ENCODE measurements at regions not wholly inside any gene's neighbourhood (a gene's known extent, or its start where the extent isn't known, plus 50 kb on each side); places are given as distances from the start of the nearest gene placed in this dataset.

DNA sequence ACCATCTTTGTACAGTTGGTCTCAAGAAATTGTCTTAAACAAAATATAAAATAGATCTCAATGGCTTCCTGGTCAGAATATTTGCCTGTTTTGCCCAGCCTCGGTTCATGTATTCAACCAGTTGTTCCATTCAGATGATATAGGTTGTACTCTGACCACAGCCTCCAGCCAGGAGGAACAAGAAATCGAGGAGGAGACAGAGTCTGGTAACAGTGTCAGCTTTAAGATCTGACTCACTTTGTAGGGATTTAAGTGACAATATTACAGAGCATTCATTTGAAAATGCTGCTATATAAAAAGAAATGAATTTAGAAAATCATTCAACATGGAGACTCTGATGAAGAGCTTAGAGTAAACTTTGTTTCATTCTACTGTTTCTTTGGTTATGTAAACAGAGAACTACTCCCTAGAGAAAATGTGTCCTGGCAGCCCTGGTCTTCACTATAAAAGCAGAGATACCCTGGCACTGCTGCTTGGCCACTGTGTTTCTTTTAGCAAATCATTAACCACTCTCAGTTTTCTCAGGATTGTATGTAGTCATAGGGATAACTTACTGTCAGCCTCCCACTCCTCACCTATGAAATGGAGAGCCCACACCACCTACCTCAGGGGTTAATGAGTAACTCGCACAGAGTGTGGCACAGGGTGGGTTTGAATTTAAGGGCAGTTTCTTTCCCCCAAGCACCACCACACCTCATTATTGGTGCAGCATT is 53.5 kb downstream of the PAGE2 start:
- Histone ChIP-seq H3K4ac (ENCODE audit: low read depth, low read length) (no peak overlapping the region), H3K4me2 (ENCODE audit: low read depth, low read length) (no peak overlapping the region), H3K27ac (ENCODE audit: insufficient read depth, low read length) (no peak overlapping the region), H2AK5ac (ENCODE audit: low read depth, low read length) (no peak overlapping the region), H3K56ac (ENCODE audit: extremely low read depth, insufficient read depth, low read length) (no peak overlapping the region), H2BK20ac (ENCODE audit: low read depth, low read length) (no peak overlapping the region), H4K5ac (ENCODE audit: low read depth, low read length) (no peak overlapping the region), H2AFZ (replicated peaks; ENCODE audit: low read length, poor library complexity) (no peak overlapping the region), H3K9me1 (ENCODE audit: insufficient read depth, low read length) (no peaks in the 10 kb centered on the region), H4K91ac (ENCODE audit: insufficient read depth, low read depth, low read length) (no peak overlapping the region), H4K20me1 (ENCODE audit: insufficient read depth, low read length) (no peaks in the 10 kb centered on the region), H3K23ac (ENCODE audit: low read depth, low read length) (no peak overlapping the region), H2BK15ac (ENCODE audit: low read depth, low read length) (no peak overlapping the region), H2BK120ac (ENCODE audit: low read depth, low read length) (no peak overlapping the region), H3K9me3 (ENCODE audit: control insufficient read depth, insufficient read depth, low read length) (no peaks in the 10 kb centered on the region), H3K4me3 (ENCODE audit: insufficient read depth, low read depth, low read length) (no peak overlapping the region), H4K8ac (ENCODE audit: low read depth in 2 of 2, low read length in 2 of 2) (no peak overlapping the region), H3K18ac (ENCODE audit: low read depth, low read length) (no peak overlapping the region), H2BK5ac (ENCODE audit: low read depth, low read length, poor library complexity, severe bottlenecking) (no peak overlapping the region), H2AK9ac (replicated peaks; ENCODE audit: low read depth, low read length, poor library complexity) (no peak overlapping the region), H3K27me3 (ENCODE audit: control insufficient read depth, insufficient read depth, low read length) (no peaks in the 10 kb centered on the region), H3K36me3 (ENCODE audit: control insufficient read depth, insufficient read depth, low read length) (no peaks in the 10 kb centered on the region), H3K9ac (ENCODE audit: low read depth, low read length) (no peak overlapping the region), H3K4me1 (ENCODE audit: control insufficient read depth, insufficient read depth, low read length) (no peaks in the 10 kb centered on the region), H3K14ac (replicated peaks; ENCODE audit: low read depth, low read length) (no peak overlapping the region), H3K79me1 (ENCODE audit: low read depth in 1 of 2, low read length in 2 of 2) (no peaks in the 10 kb centered on the region)
- TF ChIP-seq ELK1 (IDR thresholded peaks at IDR 0.05; ENCODE audit: borderline replicate concordance, low read depth, low read length): no peak
- TF ChIP-seq USF2 (IDR thresholded peaks at IDR 0.05; ENCODE audit: low read depth, low read length): no peak
- TF ChIP-seq RFX5 (IDR thresholded peaks at IDR 0.05; ENCODE audit: low read depth, low read length): no peak
- TF ChIP-seq POLR2A (IDR thresholded peaks at IDR 0.05; ENCODE audit: low read depth, low read length): no peak
- no peak for TF ChIP-seq BHLHE40 (IDR thresholded peaks at IDR 0.05; ENCODE audit: low read depth, low read length)
- no peak for TF ChIP-seq RCOR1 (IDR thresholded peaks at IDR 0.05; ENCODE audit: insufficient replicate concordance, low read length)
- TF ChIP-seq MAZ (IDR thresholded peaks at IDR 0.05; ENCODE audit: borderline replicate concordance, low read depth, low read length): no peak
- CTCF ChIA-PET: no interaction called here
- no CpG with 5 or more reads among the region's 3 CpGs for WGBS, 2 experiments (ENCODE audit: extremely low coverage in 2 of 2, insufficient read length in 1 of 2)
- in situ Hi-C loops (cut with MboI; ENCODE audit: low sequenced_read_pairs) (no loop called here), dilution Hi-C loops (cut with HindIII; ENCODE audit: low sequenced_read_pairs, unreplicated experiment) (no loop called here), intact Hi-C loops (cut with micrococcal nuclease) (no loop called here)
- ATAC-seq (ENCODE audit: low read depth) (no peak), DNase-seq (no peak)
- POLR2A ChIA-PET (ENCODE audit: unreplicated experiment): no interaction called here
- BruUV-seq (replicated peaks): no TSS peak

Measured in IMR-90 (cell line).